Muscle of leg (tissue), 3 donors: ENCODE measurements at regions not wholly inside any gene's neighbourhood (a gene's known extent, or its start where the extent isn't known, plus 50 kb on each side); places are given as distances from the start of the nearest gene placed in this dataset.

Experiments
- DNase-seq: peaks from one replicate; pipeline ENCODE4 v3.0.0; 2013
- H3K27ac ChIP-seq: one replicate; pipeline ENCODE4 v1.5.1; 2013; ENCODE audit warnings: mild to moderate bottlenecking, low read length, control low read depth
- H3K27me3 ChIP-seq: one replicate; pipeline ENCODE4 v1.6.1; 2013; ENCODE audit warnings: low read length; ENCODE audit not compliant: control insufficient read depth, insufficient read depth
- H3K36me3 ChIP-seq: one replicate; pipeline ENCODE4 v1.6.1; 2013; ENCODE audit warnings: low read length; ENCODE audit not compliant: control insufficient read depth, insufficient read depth
- H3K4me1 ChIP-seq: one replicate; pipeline ENCODE4 v1.6.1; 2013; ENCODE audit warnings: low read length; ENCODE audit not compliant: control insufficient read depth, insufficient read depth
- H3K4me3 ChIP-seq: one replicate; pipeline ENCODE4 v1.5.1; 2013; ENCODE audit warnings: low read length, control low read depth
- H3K9me3 ChIP-seq: replicated peaks from 2 replicates; pipeline ENCODE4 v1.6.1; 2013; ENCODE audit warnings: low read depth, low read length; ENCODE audit not compliant: control insufficient read depth
- WGBS: methylation state at CpG from one replicate; pipeline ENCODE4 v1.1.5; 2013; ENCODE audit warnings: missing lambda C conversion rate; ENCODE audit not compliant: insufficient coverage; 5-methylcytosine and 5-hydroxymethylcytosine counted together

DNA sequence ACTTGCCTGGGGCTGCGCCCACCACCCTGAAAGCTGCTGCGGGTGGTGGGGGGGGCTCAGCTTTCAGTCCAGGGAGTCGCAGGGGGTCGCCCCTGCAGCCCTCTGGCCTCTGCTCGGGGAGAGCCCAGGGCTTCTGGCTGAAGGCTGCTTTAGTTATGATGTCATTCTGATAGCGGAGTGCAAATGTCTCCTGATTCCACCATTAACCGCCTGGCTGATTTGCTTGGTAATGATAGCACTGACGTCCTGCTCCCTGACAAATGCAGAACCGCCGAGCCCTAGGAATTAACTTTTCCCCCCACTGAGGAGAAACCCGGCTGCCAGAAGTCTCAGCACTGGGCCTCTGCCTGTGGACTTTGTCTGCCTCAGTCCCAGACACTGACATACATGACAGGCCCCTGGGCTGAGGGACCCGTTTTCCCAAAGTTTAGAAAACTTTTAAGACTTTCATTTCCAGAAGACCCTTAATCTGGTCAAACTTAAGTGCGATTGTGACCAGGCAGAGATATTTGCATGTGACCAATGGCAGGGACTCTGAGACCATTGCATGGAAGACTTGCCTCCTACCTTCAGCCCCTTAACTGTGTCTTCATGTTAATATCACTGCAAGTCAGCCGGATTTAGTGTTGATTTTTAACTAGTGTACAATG lies 142.5 kb upstream of the ZNF536 start:
- H3K27me3 ChIP-seq, result peaks cover 53% of the 10 kb centered on the region
- peaks cover 20% of the 10 kb centered on the region for H3K4me1 ChIP-seq
- 30% methylated on average over 9 of the region's 14 CpGs for WGBS
- peak overlapping the region; percentile 40 for H3K4me3 ChIP-seq
- peak; percentile 37 for DNase-seq
- H3K36me3 ChIP-seq, result no peaks in the 10 kb centered on the region
- H3K27ac ChIP-seq, result no peak overlapping the region
- no peaks in the 10 kb centered on the region for H3K9me3 ChIP-seq

DNA sequence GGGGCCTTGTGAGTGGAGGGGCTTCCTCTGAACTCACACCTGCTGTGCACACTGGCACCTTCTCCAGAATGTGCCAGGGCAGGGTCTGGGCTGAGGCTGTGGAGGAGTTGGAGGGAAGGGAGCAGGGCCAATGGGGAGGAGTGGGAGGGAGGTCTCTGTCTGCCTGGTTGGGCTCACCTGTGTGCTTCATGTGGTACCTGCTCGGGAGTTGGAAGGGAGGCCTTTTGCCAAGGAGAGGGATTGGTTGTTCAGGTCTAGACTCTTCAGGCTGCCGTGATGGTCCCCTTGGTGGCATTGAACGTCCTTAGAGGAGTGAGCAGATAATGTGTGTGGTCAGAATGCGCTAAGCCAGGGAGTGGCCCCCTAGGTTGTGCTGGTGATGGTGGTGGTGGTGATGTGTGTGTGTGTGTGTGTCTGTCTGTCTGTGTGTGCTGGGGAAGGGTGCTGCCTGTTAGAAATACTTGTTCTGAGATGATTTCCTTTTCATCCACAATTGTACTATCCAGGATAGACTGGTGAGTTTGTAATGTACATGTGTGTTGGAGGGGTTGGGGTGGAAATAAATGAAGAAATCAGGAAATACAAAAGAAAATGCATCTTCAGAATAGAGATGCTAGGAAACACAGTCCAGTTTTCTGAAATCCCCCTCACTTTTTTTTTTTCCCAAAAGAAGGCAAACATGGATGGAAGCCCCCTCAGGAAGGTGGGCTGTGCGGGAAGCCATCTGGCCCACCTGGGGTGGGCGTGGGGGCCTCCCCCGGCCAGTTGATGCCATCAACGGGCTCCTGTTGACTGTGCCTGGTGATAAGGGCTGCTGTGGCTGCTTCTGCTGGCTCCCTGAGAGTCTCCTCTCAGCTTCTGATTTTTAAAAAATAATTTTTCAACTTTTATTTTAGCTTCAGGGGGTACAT lies 140.5 kb upstream of the ZNF536 start:
- H3K36me3 ChIP-seq, result no peaks in the 10 kb centered on the region
- H3K27ac ChIP-seq, result no peak overlapping the region
- 75% methylated on average over 8 of the region's 8 CpGs for WGBS
- no peaks in the 10 kb centered on the region for H3K9me3 ChIP-seq
- no peak for DNase-seq
- H3K4me1 ChIP-seq, result peaks cover 13% of the 10 kb centered on the region
- H3K27me3 ChIP-seq, result peaks cover 46% of the 10 kb centered on the region
- no peak overlapping the region for H3K4me3 ChIP-seq

DNA sequence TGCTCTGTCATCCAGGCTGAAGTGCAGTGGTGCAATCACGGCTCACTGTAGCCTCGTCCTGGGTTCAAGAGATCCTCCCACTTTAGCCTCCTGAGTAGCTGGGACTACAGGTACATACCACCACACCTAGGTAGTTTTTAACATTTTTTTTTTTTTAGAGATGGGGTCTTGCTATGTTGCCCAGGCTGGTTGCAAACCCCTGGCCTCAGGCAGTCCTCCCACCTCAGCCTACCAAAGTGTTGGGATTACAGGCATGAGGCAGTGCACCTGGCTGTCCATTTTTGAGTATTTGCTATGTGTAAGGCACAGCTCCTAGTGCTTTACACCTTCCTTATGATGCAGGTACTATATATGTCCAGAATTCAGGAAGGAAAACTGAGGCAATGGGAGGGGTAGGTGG lies 138.8 kb upstream of the ZNF536 start:
- Histone ChIP-seq H3K4me3 (no peak overlapping the region), H3K9me3 (no peaks in the 10 kb centered on the region), H3K27ac (no peak overlapping the region), H3K4me1 (peaks cover 5% of the 10 kb centered on the region), H3K36me3 (no peaks in the 10 kb centered on the region), H3K27me3 (peaks cover 39% of the 10 kb centered on the region)
- DNase-seq, result no peak
- no CpG with 5 or more reads among the region's 2 CpGs for WGBS

DNA sequence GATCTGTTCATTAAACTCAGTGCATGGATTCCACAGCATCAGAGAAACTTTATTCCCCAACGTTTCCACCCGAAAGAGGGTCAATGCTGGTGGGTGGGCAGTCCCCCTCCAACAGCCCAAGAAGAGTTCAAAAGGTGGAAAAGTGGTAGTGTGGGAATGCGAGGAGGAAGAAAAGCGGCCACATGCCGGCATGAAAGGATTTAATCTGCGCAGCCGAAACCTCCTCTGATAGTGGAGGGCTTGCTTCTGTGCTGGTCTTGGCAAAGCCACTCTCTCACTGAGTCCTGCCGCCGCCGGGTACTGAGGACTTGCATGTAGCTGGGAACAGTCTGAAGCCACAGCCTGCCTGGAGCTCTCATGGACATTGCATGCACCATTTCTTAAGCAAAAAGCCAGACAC lies 136.2 kb upstream of the ZNF536 start:
- WGBS, result 25% methylated on average over 5 of the region's 10 CpGs
- no peaks in the 10 kb centered on the region for H3K36me3 ChIP-seq
- DNase-seq, result peak; percentile 22
- peaks cover 3% of the 10 kb centered on the region for H3K4me1 ChIP-seq
- H3K27ac ChIP-seq, result no peak overlapping the region
- peaks cover 23% of the 10 kb centered on the region for H3K27me3 ChIP-seq
- no peaks in the 10 kb centered on the region for H3K9me3 ChIP-seq
- H3K4me3 ChIP-seq, result no peak overlapping the region

DNA sequence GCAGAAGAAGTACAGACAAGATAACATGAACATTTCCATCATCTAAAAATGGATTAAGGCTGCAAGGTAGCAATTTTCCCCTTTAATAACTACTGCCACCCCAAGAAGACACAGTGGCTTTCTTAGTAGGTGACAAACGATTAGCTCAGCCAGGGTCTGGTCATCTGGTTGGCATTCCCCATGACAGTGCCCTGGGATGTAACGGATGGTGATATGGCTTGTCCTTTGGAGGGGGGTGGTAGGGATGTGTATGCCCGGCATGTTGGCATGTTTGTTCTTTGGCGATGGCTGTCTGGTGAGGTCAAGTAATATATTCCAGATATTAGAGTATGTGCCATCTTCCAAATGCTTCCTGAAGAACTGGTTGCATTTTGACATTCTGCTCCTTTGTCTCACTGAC lies 135.6 kb upstream of the ZNF536 start:
- H3K4me3 ChIP-seq, result no peak overlapping the region
- WGBS, result 64% methylated on average over 2 of the region's 4 CpGs
- peaks cover 18% of the 10 kb centered on the region for H3K27me3 ChIP-seq
- H3K4me1 ChIP-seq, result peaks cover 3% of the 10 kb centered on the region
- H3K27ac ChIP-seq, result no peak overlapping the region
- no peaks in the 10 kb centered on the region for H3K36me3 ChIP-seq
- no peak for DNase-seq
- H3K9me3 ChIP-seq, result no peaks in the 10 kb centered on the region

DNA sequence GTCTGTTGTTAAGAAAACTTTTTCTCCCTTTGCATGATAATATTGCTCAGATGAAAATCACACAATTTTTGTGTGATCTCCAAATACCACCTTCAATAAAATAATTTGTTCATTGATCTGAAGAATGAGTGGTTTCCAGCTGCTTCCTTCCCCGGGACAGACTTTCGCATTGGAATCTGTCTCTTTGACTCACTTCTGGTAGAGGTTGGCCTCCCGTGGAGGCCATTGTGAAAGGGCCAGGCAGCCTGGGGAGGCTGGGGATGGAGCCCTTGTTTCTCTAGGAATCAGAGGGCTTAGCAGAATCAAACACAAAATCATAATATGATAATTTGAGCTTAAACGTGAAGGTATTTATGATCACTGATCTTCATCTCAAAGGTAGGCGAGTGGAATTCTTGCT lies 135.0 kb upstream of the ZNF536 start:
- Histone ChIP-seq H3K36me3 (no peaks in the 10 kb centered on the region), H3K27ac (no peak overlapping the region), H3K9me3 (no peaks in the 10 kb centered on the region), H3K27me3 (peaks cover 18% of the 10 kb centered on the region), H3K4me1 (peaks cover 3% of the 10 kb centered on the region), H3K4me3 (no peak overlapping the region)
- no peak for DNase-seq
- 100% methylated on average over 2 of the region's 5 CpGs for WGBS

DNA sequence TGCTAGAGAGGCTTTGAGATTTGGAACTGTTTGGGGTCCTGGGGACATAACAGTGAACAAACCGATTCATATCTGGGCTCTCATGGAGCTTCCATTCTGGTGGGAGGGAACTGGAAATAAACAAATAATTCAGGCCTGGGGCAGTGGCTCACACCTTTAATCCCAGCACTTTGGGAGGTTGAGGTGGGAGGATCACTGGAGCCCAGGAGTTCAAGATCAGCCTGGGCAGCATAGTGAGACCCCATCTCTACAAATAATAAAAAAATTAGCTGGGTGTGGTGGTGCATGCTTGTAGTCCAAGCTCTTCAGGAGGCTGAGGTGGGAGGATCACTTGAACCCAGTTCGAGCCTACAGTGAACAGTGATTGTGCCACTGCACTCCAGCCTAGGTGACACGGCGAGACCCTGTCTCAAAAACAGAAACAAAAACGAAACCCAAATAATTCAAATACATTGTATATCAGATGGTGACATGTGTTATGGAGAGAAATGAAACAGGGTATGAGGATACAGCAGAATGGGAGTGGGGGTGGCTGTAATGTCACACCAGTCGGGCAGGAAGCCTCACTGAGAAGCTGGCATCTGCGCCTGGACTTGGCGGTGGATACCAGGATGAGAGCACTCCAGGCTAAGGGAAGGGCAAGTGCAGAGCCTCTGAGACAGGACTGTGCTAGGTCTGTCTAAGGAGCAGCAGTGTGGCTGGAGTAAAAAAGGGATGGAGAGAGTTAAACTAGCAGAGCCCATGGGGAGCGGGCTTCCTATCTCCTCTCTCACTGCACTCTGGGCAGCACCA lies 131.1 kb upstream of the ZNF536 start:
- Histone ChIP-seq H3K4me3 (no peak overlapping the region), H3K27ac (no peak overlapping the region), H3K4me1 (no peaks in the 10 kb centered on the region), H3K36me3 (no peaks in the 10 kb centered on the region), H3K9me3 (no peaks in the 10 kb centered on the region), H3K27me3 (peaks cover 7% of the 10 kb centered on the region)
- DNase-seq, result no peak
- WGBS, result 83% methylated on average over 5 of the region's 9 CpGs

DNA sequence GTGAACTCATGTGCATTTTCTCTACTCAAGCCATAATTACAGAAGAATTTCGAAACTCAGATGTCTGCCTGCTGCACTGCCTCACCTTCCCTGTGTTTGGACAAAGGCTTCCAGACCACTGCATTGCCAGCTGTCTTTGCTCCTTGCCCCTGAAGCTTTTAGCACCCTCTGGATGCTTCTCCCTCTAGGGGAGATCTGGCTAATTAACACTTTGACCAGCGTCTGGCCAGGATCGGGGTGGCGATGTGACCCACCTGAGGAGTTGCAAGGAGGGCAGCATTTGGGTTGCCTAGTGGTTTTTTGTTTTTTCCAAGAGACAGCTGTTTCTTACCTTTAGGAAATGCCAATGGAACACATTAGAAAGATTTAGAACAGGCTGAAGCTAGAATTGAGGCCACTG lies 127.7 kb upstream of the ZNF536 start:
- Histone ChIP-seq H3K9me3 (no peaks in the 10 kb centered on the region), H3K27ac (no peak overlapping the region), H3K36me3 (no peaks in the 10 kb centered on the region), H3K4me1 (no peaks in the 10 kb centered on the region), H3K4me3 (no peak overlapping the region), H3K27me3 (no peaks in the 10 kb centered on the region)
- WGBS, result 55% methylated on average over 4 of the region's 4 CpGs
- no peak for DNase-seq

DNA sequence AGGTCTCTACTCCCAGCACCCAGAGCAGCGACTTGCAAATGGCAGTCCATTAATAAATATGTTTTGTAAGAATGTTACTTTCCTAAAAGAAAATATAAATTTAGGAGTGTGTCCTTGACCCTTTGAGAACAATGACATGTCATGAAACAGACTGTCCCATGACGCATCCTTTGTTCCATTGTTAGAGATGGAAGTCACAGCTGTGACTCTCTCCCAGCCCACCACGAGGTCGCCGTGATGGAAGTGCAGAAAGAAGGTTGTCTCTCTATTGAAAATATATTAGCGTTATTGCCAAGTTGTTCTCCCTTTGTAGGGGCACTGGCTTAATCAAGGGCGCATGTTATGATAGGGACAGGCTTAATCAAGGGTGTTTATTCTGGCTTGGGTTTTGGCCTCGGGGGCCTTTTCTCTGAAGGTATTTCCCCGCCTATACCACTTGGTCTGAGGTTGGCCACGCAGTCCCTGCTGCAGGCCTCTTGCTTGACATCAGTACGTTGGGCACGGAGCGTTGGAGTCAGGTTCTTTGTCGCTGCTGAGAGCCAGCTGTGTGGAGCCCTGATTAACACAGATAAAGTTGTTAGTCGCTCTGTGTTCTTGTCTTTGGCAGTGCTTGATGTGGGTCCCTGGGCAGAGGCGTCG lies 126.7 kb upstream of the ZNF536 start:
- H3K36me3 ChIP-seq, result no peaks in the 10 kb centered on the region
- no peaks in the 10 kb centered on the region for H3K9me3 ChIP-seq
- H3K4me3 ChIP-seq, result no peak overlapping the region
- no peaks in the 10 kb centered on the region for H3K4me1 ChIP-seq
- DNase-seq, result no peak
- no peak overlapping the region for H3K27ac ChIP-seq
- WGBS, result 90% methylated on average over 11 of the region's 17 CpGs
- H3K27me3 ChIP-seq, result no peaks in the 10 kb centered on the region

DNA sequence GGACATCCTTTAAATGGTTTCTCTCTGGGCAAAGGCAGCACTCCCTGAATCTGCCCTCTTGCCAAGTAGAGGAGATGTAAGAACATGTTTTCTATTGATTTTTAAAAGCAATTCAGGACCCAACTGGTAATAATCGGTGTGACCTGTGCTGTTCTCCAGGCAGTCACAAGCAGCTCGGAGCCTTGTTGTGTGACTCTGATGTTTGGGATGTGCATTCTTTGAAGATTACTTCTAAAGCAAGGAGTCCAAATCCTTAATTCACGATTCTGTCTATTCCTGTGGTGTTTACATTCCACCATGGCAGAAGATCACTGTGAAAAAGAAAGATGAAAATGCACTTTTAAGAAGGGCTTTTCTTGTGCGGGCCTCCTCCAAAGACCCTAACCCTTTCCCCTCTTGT lies 122.3 kb upstream of the ZNF536 start:
- 100% methylated on average over 2 of the region's 4 CpGs for WGBS
- no peak overlapping the region for H3K4me3 ChIP-seq
- no peak for DNase-seq
- H3K27me3 ChIP-seq, result peaks cover 9% of the 10 kb centered on the region
- H3K9me3 ChIP-seq, result no peaks in the 10 kb centered on the region
- no peaks in the 10 kb centered on the region for H3K36me3 ChIP-seq
- no peaks in the 10 kb centered on the region for H3K4me1 ChIP-seq
- no peak overlapping the region for H3K27ac ChIP-seq
